OCI-LY7 (cell line): ENCODE measurements at regions not wholly inside any gene's neighbourhood (a gene's known extent, or its start where the extent isn't known, plus 50 kb on each side); places are given as distances from the start of the nearest gene placed in this dataset.

Source experiments
- BruUV-seq: library from RNA; stranded (reverse); fragments of 400-500 nt; replicated peaks from 2 replicates; lab custom pipeline; 2021; lab: Mats Ljungman, UMichigan
- CTCF ChIA-PET: fragments of 300-600 bp; sonication (Branson Sonifier 250); formaldehyde crosslinking; loops from one replicate; lab custom pipeline; 2022; ENCODE audit warnings: antibody characterized with exemption; ENCODE audit not compliant: unreplicated experiment; lab: Charles Lee
- POLR2A ChIA-PET: fragments of 300-600 bp; sonication (Branson Sonifier 250); formaldehyde crosslinking; loops from one replicate; lab custom pipeline; 2022; ENCODE audit warnings: antibody characterized with exemption; lab: Charles Lee
- DNase-seq: peaks from one replicate; pipeline ENCODE4 v3.0.0-alpha.2; 2015; ENCODE audit warnings: low spot score
- H2AFZ ChIP-seq: fragments of 200-600 bp; sonication (generic), shearing (Covaris generic); 2 replicates; pipeline ENCODE4 v1.6.1; 2014; ENCODE audit warnings: mild to moderate bottlenecking, antibody characterized with exemption, low read length, moderate library complexity
- H3K27ac ChIP-seq: fragments of 200-600 bp; sonication (generic); 2 replicates; pipeline ENCODE4 v1.5.1; 2014; ENCODE audit warnings: mixed run types, low read depth, mild to moderate bottlenecking, moderate library complexity, low read length, inconsistent platforms; ENCODE audit not compliant: poor library complexity, severe bottlenecking
- H3K36me3 ChIP-seq: fragments of 200-600 bp; sonication (generic); 2 replicates; pipeline ENCODE4 v1.6.1; 2014; ENCODE audit warnings: mild to moderate bottlenecking, antibody characterized with exemption, low read length, moderate library complexity, mixed read lengths; ENCODE audit not compliant: insufficient read depth
- H3K4me1 ChIP-seq: fragments of 200-600 bp; sonication (generic); 2 replicates; pipeline ENCODE4 v1.5.1; 2014; ENCODE audit warnings: mild to moderate bottlenecking, low read length; ENCODE audit not compliant: insufficient read depth, poor library complexity, severe bottlenecking
- H3K4me2 ChIP-seq: fragments of 200-600 bp; sonication (generic); 2 replicates; pipeline ENCODE4 v1.6.1; 2014; ENCODE audit warnings: mild to moderate bottlenecking, low read length
- H3K4me3 ChIP-seq: fragments of 200-600 bp; sonication (generic); 2 replicates; pipeline ENCODE4 v1.5.1; 2014; ENCODE audit warnings: mild to moderate bottlenecking, low read depth, low read length; ENCODE audit not compliant: poor library complexity, severe bottlenecking
- H3K79me2 ChIP-seq: fragments of 200-600 bp; sonication (generic); 2 replicates; pipeline ENCODE4 v1.6.1; 2016; ENCODE audit warnings: low read depth, mild to moderate bottlenecking, low read length, moderate library complexity, mixed read lengths; ENCODE audit not compliant: insufficient read depth
- H3K9me2 ChIP-seq: fragments of 200-600 bp; sonication (generic); 2 replicates; pipeline ENCODE4 v1.6.1; 2016; ENCODE audit warnings: mild to moderate bottlenecking, low read length, mixed read lengths; ENCODE audit not compliant: insufficient read depth
- H3K9me3 ChIP-seq: fragments of 200-600 bp; sonication (generic); 2 replicates; pipeline ENCODE4 v1.6.1; 2014; ENCODE audit warnings: mild to moderate bottlenecking, mixed run types, low read length, mixed read lengths
- H4K20me1 ChIP-seq: fragments of 200-600 bp; sonication (generic); 2 replicates; pipeline ENCODE4 v1.6.1; 2014; ENCODE audit warnings: mild to moderate bottlenecking, antibody characterized with exemption, low read length, moderate library complexity, mixed read lengths; ENCODE audit not compliant: insufficient read depth
- CTCF ChIP-seq: fragments of 200-600 bp; sonication (generic); conservative IDR thresholded peaks from 2 replicates; pipeline ENCODE4 v1.5.1; 2014; ENCODE audit warnings: mild to moderate bottlenecking, antibody characterized with exemption, low read length, moderate library complexity, mixed read lengths
- EZH2phosphoT487 ChIP-seq: fragments of 200-600 bp; sonication (generic); IDR thresholded peaks from 2 replicates; pipeline ENCODE4 v1.6.1; 2018; ENCODE audit warnings: low read depth, borderline replicate concordance, mild to moderate bottlenecking, mixed run types, antibody characterized with exemption, low read length, moderate library complexity, mixed read lengths
- intact Hi-C: fragments of 100-400 bp; cut with micrococcal nuclease; formaldehyde crosslinking; loops from one replicate; pipeline ENCODE4 v1.10.0; 2022; ENCODE audit not compliant: unreplicated experiment

- CTCF ChIA-PET: no interaction called here
- H3K4me2 ChIP-seq: no peak overlapping the region
- no peaks in the 10 kb centered on the region for H3K9me3 ChIP-seq
- no TSS peak for BruUV-seq
- no peak overlapping the region for H2AFZ ChIP-seq
- H3K36me3 ChIP-seq: no peaks in the 10 kb centered on the region
- DNase-seq: no peak
- H3K4me3 ChIP-seq: no peak overlapping the region
- H3K79me2 ChIP-seq: no peaks in the 10 kb centered on the region
- H3K4me1 ChIP-seq: peaks cover 15% of the 10 kb centered on the region
- H4K20me1 ChIP-seq: no peaks in the 10 kb centered on the region
- H3K27ac ChIP-seq: no peak overlapping the region
- POLR2A ChIA-PET: no interaction called here
- TF ChIP-seq CTCF (no peak), EZH2phosphoT487 (no peak)
- intact Hi-C loops: no loop called here
- H3K9me2 ChIP-seq: no peaks in the 10 kb centered on the region
Observed at GRCh38 chr2:45191146-45191863, 182.1 kb upstream of the SIX2 start.

GRCh38 chr2:45190481-45190942 is 181.3 kb upstream of the SIX2 start:
- CTCF ChIA-PET: no interaction called here
- no peaks in the 10 kb centered on the region for H3K79me2 ChIP-seq
- H3K9me3 ChIP-seq: no peaks in the 10 kb centered on the region
- no peak overlapping the region for H3K4me3 ChIP-seq
- no peak overlapping the region for H2AFZ ChIP-seq
- no peak overlapping the region for H3K4me2 ChIP-seq
- no peak for DNase-seq
- H3K9me2 ChIP-seq: no peaks in the 10 kb centered on the region
- TF ChIP-seq EZH2phosphoT487 (no peak), CTCF (no peak)
- no peaks in the 10 kb centered on the region for H3K36me3 ChIP-seq
- POLR2A ChIA-PET: interaction anchor here (0.5 to 0.6 kb wide), 2 partner anchors 241 to 1919 kb away, joined by 3 to 5 read pairs; no protein-coding TSS in a partner anchor
- intact Hi-C loops: no loop called here
- peaks cover 20% of the 10 kb centered on the region for H3K4me1 ChIP-seq
- H4K20me1 ChIP-seq: no peaks in the 10 kb centered on the region
- no TSS peak for BruUV-seq
- H3K27ac ChIP-seq: no peak overlapping the region

- TF ChIP-seq CTCF: no peak
- no peak for TF ChIP-seq EZH2phosphoT487
- H3K4me1 ChIP-seq: peaks cover 45% of the 10 kb centered on the region
- H3K79me2 ChIP-seq: no peaks in the 10 kb centered on the region
- no peaks in the 10 kb centered on the region for H3K9me2 ChIP-seq
- DNase-seq: no peak
- intact Hi-C loops: loop anchor here (5.0 kb wide), 1 partner anchor 258 kb away; no protein-coding TSS in a partner anchor
- H4K20me1 ChIP-seq: no peaks in the 10 kb centered on the region
- no peak overlapping the region for H3K27ac ChIP-seq
- H2AFZ ChIP-seq: no peak overlapping the region
- BruUV-seq: no TSS peak
- H3K9me3 ChIP-seq: no peaks in the 10 kb centered on the region
- POLR2A ChIA-PET: no interaction called here
- no peak overlapping the region for H3K4me2 ChIP-seq
- CTCF ChIA-PET: no interaction called here
- no peaks in the 10 kb centered on the region for H3K36me3 ChIP-seq
- no peak overlapping the region for H3K4me3 ChIP-seq
Observed at GRCh38 chr2:45184606-45185005, 175.4 kb upstream of the SIX2 start.
